HepG2 (cell line): ENCODE measurements at regions not wholly inside any gene's neighbourhood (a gene's known extent, or its start where the extent isn't known, plus 50 kb on each side); places are given as distances from the start of the nearest gene placed in this dataset.

ENCODE experiments used
- CREM ChIP-seq, 2 experiments: sonication (generic) in 1 of 2; formaldehyde crosslinking in 1 of 2; IDR thresholded peaks; 2 replicates each; pipeline versions ENCODE4 v1.4.0 to v1.6.1; 2016 to 2020; ENCODE audit warnings: antibody characterized with exemption in 1 of 2, mild to moderate bottlenecking in 1 of 2, missing genetic modification reagents in 1 of 2
- IRX3 ChIP-seq: sonication (generic); formaldehyde crosslinking; IDR thresholded peaks from 2 replicates; pipeline ENCODE4 v1.8.1; 2023; ENCODE audit warnings: mild to moderate bottlenecking, low read depth, missing genetic modification reagents, borderline replicate concordance
- MIER3 ChIP-seq: IDR thresholded peaks from 2 replicates; pipeline ENCODE4 v1.6.1; 2016; ENCODE audit warnings: missing compliant biosample characterization, borderline replicate concordance
- MZF1 ChIP-seq: sonication (generic); formaldehyde crosslinking; IDR thresholded peaks from 2 replicates; pipeline ENCODE4 v1.8.1; 2023; ENCODE audit warnings: mild to moderate bottlenecking, missing genetic modification reagents, borderline replicate concordance
- TARDBP ChIP-seq: sonication (generic); formaldehyde crosslinking; IDR thresholded peaks from 2 replicates; pipeline ENCODE4 v1.8.0; 2022; ENCODE audit warnings: mild to moderate bottlenecking, missing genetic modification reagents
- ZFP1 ChIP-seq: IDR thresholded peaks from 2 replicates; pipeline ENCODE4 v1.6.1; 2016
- ZMYM2 ChIP-seq: sonication (generic); formaldehyde crosslinking; IDR thresholded peaks from 2 replicates; pipeline ENCODE4 v1.8.0; 2022; ENCODE audit warnings: mild to moderate bottlenecking, missing genetic modification reagents
- ZNF232 ChIP-seq: sonication (generic); formaldehyde crosslinking; IDR thresholded peaks from 2 replicates; pipeline ENCODE4 v1.4.0; 2020; ENCODE audit warnings: missing genetic modification reagents, borderline replicate concordance
- ZNF264 ChIP-seq: sonication (generic); formaldehyde crosslinking; IDR thresholded peaks from 2 replicates; pipeline ENCODE4 v1.4.0; 2020; ENCODE audit warnings: missing genetic modification reagents
- ZNF547 ChIP-seq: sonication (generic); formaldehyde crosslinking; IDR thresholded peaks from 2 replicates; pipeline ENCODE4 v1.5.1; 2020; ENCODE audit warnings: mild to moderate bottlenecking, missing genetic modification reagents
- ZNF550 ChIP-seq: sonication (generic); formaldehyde crosslinking; IDR thresholded peaks from 2 replicates; pipeline ENCODE4 v1.4.0; 2020; ENCODE audit warnings: mild to moderate bottlenecking, missing genetic modification reagents, borderline replicate concordance
- ZNF564 ChIP-seq: sonication (generic); formaldehyde crosslinking; IDR thresholded peaks from 2 replicates; pipeline ENCODE4 v1.8.1; 2023; ENCODE audit warnings: mild to moderate bottlenecking, missing genetic modification reagents
- ZNF670 ChIP-seq: sonication (generic); formaldehyde crosslinking; IDR thresholded peaks from 2 replicates; pipeline ENCODE4 v1.8.0; 2022; ENCODE audit warnings: mild to moderate bottlenecking, missing genetic modification reagents, borderline replicate concordance
- ZNF724P ChIP-seq: sonication (generic); formaldehyde crosslinking; IDR thresholded peaks from 2 replicates; pipeline ENCODE4 v1.8.0; 2022; ENCODE audit warnings: missing genetic modification reagents, borderline replicate concordance
- ZSCAN31 ChIP-seq: sonication (generic); formaldehyde crosslinking; IDR thresholded peaks from 2 replicates; pipeline ENCODE4 v1.5.0; 2020; ENCODE audit warnings: low read depth, mild to moderate bottlenecking, missing genetic modification reagents
- TF ChIP-seq, protein P1 (sequence below): sonication (generic); formaldehyde crosslinking; IDR thresholded peaks from 2 replicates; pipeline ENCODE4 v1.5.1; 2020; ENCODE audit warnings: missing genetic modification reagents, mild to moderate bottlenecking, borderline replicate concordance
- TF ChIP-seq, protein P2 (sequence below): sonication (generic); formaldehyde crosslinking; IDR thresholded peaks from 2 replicates; pipeline ENCODE4 v1.8.0; 2022; ENCODE audit warnings: mild to moderate bottlenecking, missing genetic modification reagents, borderline replicate concordance
- TF ChIP-seq, protein P3 (sequence below): IDR thresholded peaks from 2 replicates; pipeline ENCODE4 v1.4.0; 2020; ENCODE audit warnings: mild to moderate bottlenecking, missing genetic modification reagents
- TF ChIP-seq, protein P4 (sequence below): sonication (generic); formaldehyde crosslinking; IDR thresholded peaks from 2 replicates; pipeline ENCODE4 v1.8.1; 2022; ENCODE audit warnings: mild to moderate bottlenecking, missing genetic modification reagents
- TF ChIP-seq, protein P5 (sequence below): sonication (generic); formaldehyde crosslinking; IDR thresholded peaks from 2 replicates; pipeline ENCODE4 v1.8.0; 2022; ENCODE audit warnings: missing genetic modification reagents, mild to moderate bottlenecking, borderline replicate concordance

DNA sequence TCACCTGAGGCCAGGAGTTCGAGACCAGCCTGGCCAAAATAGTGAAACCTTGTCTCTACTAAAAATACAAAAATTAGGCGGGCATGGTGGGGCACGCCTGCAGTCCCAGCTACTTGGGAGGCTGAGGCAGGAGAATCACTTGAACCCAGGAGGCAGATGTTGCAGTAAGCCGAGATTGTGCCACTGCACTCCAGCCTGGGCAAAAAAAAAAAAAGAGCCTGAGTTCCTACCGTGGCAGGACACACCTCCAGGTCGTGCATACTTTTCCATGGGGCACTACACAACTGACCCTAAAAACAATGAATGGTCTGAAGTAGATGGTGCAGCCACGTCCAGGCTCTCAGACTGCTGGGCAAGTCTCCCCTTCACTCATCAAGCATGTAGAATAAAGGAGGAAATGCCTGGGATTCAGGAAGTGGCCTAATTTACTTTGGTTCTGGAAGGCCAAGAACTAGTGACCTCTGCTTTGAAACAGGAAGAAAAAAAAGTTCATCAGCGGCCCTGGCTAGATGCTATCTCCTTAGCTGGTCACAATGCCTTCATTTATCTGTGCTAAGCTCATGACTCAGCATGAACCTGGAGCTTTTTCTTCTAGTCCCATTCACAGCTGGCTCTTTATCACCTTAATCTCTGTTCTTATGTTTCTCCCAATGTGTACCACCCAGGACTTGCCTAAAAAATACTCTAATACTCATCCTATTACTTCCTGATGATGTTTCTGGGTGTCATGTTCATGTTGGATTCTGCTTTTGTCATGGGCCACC lies 55.8 kb upstream of the OR6J1 start (continued):
- no peak; the same call in 1 of the 2 replicates for TF ChIP-seq ZNF564
- peak; percentile 63; the same call in 1 of the 2 replicates for TF ChIP-seq ZNF232 (CRISPR knock-in tag)
- TF ChIP-seq ZNF547 (CRISPR knock-in tag): 0 out of 2 replicates have a peak, but pooled peaks have one; percentile 79
- TF ChIP-seq, protein P1, sequence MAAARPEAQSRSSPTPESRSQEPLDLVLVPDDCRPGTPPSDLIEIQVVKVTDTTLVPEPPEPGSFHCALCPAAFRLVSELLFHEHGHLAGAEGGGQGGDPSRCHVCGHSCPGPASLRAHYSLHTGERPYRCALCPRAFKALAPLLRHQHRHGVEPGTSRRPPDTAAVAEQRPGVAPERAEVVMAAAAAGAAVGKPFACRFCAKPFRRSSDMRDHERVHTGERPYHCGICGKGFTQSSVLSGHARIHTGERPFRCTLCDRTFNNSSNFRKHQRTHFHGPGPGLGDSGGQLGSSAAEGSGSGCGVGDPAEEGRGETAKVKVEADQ (CRISPR knock-in tag): peak; percentile 89
- TF ChIP-seq, protein P2, sequence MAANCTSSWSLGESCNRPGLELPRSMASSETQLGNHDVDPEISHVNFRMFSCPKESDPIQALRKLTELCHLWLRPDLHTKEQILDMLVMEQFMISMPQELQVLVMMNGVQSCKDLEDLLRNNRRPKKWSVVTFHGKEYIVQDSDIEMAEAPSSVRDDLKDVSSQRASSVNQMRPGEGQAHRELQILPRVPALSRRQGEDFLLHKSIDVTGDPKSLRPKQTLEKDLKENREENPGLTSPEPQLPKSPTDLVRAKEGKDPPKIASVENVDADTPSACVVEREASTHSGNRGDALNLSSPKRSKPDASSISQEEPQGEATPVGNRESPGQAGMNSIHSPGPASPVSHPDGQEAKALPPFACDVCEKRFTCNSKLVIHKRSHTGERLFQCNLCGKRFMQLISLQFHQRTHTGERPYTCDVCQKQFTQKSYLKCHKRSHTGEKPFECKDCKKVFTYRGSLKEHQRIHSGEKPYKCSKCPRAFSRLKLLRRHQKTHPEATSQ (CRISPR knock-in tag): no peak; the same call in none of the 2 replicates
- TF ChIP-seq ZNF670 (CRISPR knock-in tag): peak; percentile 59; the same call in 1 of the 2 replicates
- TF ChIP-seq ZFP1 (CRISPR knock-in tag): peak; percentile 58; the same call in 1 of the 2 replicates
- TF ChIP-seq IRX3 (CRISPR knock-in tag): no peak
- TF ChIP-seq, protein P3, sequence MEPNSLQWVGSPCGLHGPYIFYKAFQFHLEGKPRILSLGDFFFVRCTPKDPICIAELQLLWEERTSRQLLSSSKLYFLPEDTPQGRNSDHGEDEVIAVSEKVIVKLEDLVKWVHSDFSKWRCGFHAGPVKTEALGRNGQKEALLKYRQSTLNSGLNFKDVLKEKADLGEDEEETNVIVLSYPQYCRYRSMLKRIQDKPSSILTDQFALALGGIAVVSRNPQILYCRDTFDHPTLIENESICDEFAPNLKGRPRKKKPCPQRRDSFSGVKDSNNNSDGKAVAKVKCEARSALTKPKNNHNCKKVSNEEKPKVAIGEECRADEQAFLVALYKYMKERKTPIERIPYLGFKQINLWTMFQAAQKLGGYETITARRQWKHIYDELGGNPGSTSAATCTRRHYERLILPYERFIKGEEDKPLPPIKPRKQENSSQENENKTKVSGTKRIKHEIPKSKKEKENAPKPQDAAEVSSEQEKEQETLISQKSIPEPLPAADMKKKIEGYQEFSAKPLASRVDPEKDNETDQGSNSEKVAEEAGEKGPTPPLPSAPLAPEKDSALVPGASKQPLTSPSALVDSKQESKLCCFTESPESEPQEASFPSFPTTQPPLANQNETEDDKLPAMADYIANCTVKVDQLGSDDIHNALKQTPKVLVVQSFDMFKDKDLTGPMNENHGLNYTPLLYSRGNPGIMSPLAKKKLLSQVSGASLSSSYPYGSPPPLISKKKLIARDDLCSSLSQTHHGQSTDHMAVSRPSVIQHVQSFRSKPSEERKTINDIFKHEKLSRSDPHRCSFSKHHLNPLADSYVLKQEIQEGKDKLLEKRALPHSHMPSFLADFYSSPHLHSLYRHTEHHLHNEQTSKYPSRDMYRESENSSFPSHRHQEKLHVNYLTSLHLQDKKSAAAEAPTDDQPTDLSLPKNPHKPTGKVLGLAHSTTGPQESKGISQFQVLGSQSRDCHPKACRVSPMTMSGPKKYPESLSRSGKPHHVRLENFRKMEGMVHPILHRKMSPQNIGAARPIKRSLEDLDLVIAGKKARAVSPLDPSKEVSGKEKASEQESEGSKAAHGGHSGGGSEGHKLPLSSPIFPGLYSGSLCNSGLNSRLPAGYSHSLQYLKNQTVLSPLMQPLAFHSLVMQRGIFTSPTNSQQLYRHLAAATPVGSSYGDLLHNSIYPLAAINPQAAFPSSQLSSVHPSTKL (CRISPR knock-in tag): peak; percentile 99
- peak; percentile 89; the same call in 1 of the 2 replicates for TF ChIP-seq ZNF264 (CRISPR knock-in tag)
- peak; percentile 89; the same call in 1 of the 2 replicates for TF ChIP-seq ZSCAN31
- TF ChIP-seq MIER3 (CRISPR knock-in tag): peak; percentile 93
- peak; percentile 93; the same call in 1 of the 2 replicates for TF ChIP-seq TARDBP
- TF ChIP-seq ZNF724P (CRISPR knock-in tag): peak; percentile 85
- no peak for TF ChIP-seq MZF1 (CRISPR knock-in tag)
- peak; percentile 90 for TF ChIP-seq CREM (IDR thresholded peaks at IDR 0.05)
- TF ChIP-seq CREM (CRISPR knock-in tag; IDR thresholded peaks at IDR 0.05): no peak
- TF ChIP-seq, protein P4, sequence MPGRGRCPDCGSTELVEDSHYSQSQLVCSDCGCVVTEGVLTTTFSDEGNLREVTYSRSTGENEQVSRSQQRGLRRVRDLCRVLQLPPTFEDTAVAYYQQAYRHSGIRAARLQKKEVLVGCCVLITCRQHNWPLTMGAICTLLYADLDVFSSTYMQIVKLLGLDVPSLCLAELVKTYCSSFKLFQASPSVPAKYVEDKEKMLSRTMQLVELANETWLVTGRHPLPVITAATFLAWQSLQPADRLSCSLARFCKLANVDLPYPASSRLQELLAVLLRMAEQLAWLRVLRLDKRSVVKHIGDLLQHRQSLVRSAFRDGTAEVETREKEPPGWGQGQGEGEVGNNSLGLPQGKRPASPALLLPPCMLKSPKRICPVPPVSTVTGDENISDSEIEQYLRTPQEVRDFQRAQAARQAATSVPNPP: no peak
- TF ChIP-seq ZMYM2 (CRISPR knock-in tag): peak; percentile 78
- TF ChIP-seq, protein P5, sequence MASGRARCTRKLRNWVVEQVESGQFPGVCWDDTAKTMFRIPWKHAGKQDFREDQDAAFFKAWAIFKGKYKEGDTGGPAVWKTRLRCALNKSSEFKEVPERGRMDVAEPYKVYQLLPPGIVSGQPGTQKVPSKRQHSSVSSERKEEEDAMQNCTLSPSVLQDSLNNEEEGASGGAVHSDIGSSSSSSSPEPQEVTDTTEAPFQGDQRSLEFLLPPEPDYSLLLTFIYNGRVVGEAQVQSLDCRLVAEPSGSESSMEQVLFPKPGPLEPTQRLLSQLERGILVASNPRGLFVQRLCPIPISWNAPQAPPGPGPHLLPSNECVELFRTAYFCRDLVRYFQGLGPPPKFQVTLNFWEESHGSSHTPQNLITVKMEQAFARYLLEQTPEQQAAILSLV (CRISPR knock-in tag): 0 out of 2 replicates have a peak, but pooled peaks have one; percentile 80
- TF ChIP-seq ZNF550 (CRISPR knock-in tag): peak; percentile 81; the same call in 1 of the 2 replicates
